ENCODE measurements at regions not wholly inside any gene's neighbourhood (a gene's known extent, or its start where the extent isn't known, plus 50 kb on each side); places are given as distances from the start of the nearest gene placed in this dataset.

DNA sequence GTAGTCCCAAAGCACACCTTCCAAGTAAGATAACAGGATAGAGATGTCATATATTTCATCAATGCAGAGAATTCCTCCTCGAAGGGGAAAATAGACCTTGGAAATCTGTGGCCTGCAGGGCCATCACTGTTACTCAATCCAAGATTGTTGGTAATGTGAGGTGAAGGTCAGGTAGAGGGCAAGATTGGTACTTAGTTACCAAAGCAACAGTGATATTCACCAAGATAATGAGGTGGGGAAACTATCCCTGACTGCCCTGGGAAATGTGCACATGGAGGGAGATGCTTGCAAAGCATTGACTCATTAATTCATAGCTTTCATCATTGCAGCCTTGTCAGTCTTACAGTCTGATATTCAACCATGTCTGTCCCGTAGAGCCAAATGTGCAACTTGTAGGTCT, 234.1 kb upstream of the MON1B start:
- Histone ChIP-seq H3K27ac (no peak overlapping the region), H3K4me3 (no peak overlapping the region)

GRCh38 chr16:76959166-76959565, 231.8 kb upstream of the MON1B start:
- Histone ChIP-seq H3K27ac (no peak overlapping the region), H3K4me3 (no peak overlapping the region)

- H3K4me3 ChIP-seq = no peak overlapping the region
- H3K27ac ChIP-seq = no peak overlapping the region
Observed at GRCh38 chr16:76963614-76964315, 227.2 kb upstream of the MON1B start.

GRCh38 chr16:76964464-76965154, 226.4 kb upstream of the MON1B start:
- no peak overlapping the region for H3K27ac ChIP-seq

DNA sequence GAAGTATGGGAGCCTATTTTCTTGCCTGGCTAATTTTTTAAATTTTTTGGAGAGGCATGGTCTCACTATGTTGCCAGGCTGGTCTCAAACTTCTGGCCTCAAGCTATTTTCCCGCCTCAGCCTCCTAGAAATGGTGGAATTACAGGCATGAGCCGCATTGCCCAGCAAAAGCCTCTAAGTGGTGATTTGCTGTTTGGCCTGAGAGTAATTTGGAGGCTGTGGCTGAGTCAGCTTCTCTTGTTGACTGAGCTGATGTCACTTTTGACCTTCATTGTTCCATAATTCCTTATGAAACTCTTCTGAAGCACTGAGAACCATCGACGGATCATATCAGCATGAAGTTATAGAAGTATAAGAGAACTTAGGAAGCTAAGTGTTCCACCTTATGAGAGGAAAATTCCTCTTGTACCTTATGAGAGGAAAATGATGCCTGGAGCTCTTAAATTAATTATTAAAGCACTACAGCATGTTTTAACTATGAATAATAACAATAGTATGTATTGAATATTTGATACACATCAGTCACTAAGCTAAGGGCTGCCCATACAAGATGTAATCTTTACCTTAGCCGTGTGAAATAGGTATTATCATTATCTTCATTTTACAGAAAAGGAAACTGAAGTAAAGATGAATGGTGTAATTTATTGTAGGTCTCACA, 220.8 kb upstream of the MON1B start:
- Histone ChIP-seq H3K27ac (no peak overlapping the region), H3K4me3 (no peak overlapping the region)

More at GRCh38 chr16:76964464-76965154, 226.4 kb upstream of the MON1B start:
- no peak overlapping the region for H3K4me3 ChIP-seq

DNA sequence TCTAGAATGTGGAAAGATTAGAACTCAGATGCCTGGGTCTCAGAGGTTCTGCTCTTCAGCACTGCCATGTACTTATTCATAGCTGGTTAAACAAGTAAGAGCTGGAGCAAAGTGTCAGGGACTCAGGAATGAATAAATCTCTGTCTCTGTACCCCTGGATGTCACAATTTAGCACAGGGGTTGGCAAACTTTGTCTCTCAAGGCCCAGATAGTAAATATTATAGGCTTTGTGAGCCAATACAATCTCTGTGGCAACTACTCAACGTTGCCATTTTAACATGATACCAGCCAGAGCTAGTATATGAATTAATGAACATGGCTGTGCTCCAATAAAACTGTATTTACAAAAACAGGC, 220.3 kb upstream of the MON1B start:
- Histone ChIP-seq H3K4me3 (no peak overlapping the region), H3K27ac (no peak overlapping the region)

- Histone ChIP-seq H3K4me3 (no peak overlapping the region), H3K27ac (no peak overlapping the region)
Observed at GRCh38 chr16:76976101-76976500, 214.9 kb upstream of the MON1B start.

- Histone ChIP-seq H3K27ac (no peak overlapping the region), H3K4me3 (no peak overlapping the region)
Observed at GRCh38 chr16:76976756-76977155, 214.2 kb upstream of the MON1B start.

GRCh38 chr16:76984196-76984595, 206.8 kb upstream of the MON1B start:
- Histone ChIP-seq H3K27ac (no peak overlapping the region), H3K4me3 (no peak overlapping the region)

DNA sequence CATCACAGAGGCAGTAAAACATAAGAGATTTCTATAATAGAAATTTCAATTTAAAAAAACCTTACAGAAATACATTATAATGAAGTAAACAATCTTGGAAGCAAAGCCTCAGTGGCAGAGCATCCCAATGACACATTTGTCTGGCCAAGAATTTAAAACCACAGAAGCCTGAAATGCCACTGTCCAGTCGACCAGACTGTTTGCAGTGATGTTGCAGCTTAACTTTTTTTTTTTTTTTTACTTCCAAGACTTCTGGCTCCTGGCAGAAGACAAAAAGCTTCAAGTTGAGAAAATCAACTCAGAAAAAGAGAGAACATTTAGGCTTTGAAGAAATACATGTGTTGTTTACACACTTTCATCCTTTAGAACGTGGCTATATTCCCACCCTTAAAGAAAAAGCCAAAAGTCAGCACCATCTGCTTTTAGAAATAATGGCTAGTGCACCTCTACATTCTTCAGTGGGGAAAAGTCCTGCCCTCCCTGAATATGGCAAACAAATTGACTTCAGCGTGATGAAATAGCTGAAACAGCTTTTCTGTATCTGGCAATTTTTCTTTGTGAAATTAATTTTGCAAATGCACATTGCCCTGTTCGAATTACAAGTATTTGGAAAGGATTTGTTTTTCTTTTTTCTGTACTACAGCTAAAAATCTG, 205.5 kb upstream of the MON1B start:
- Histone ChIP-seq H3K4me3 (no peak overlapping the region), H3K27ac (no peak overlapping the region)

GRCh38 chr16:76988526-76988925, 202.5 kb upstream of the MON1B start:
- Histone ChIP-seq H3K4me3 (no peak overlapping the region), H3K27ac (no peak overlapping the region)

DNA sequence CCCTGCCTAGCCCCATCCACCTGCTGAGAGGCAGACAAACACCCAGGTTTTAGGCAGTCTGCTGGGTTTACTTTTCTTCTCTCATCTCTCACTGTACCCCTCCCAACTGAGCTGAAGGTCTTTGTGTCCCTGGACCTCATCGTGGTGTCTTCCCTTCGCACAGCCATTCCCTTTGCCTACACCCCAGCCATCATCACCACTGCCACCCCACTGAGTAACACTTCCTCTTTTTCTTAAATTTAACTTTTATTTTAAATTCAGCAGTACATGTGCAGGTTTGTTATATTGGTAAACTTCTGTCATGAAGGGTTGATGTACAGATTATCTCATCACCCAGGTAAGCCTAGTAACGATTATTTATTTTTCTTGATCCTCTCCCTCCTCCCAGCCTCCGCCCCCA, 188.3 kb upstream of the MON1B start:
- Histone ChIP-seq H3K4me3 (no peak overlapping the region), H3K27ac (no peak overlapping the region)

GRCh38 chr16:77009453-77009852, 181.5 kb upstream of the MON1B start:
- no peak overlapping the region for H3K27ac ChIP-seq
- no peak overlapping the region for H3K4me3 ChIP-seq

GRCh38 chr16:77014441-77014840, 176.5 kb upstream of the MON1B start:
- H3K27ac ChIP-seq = no peak overlapping the region
- no peak overlapping the region for H3K4me3 ChIP-seq

DNA sequence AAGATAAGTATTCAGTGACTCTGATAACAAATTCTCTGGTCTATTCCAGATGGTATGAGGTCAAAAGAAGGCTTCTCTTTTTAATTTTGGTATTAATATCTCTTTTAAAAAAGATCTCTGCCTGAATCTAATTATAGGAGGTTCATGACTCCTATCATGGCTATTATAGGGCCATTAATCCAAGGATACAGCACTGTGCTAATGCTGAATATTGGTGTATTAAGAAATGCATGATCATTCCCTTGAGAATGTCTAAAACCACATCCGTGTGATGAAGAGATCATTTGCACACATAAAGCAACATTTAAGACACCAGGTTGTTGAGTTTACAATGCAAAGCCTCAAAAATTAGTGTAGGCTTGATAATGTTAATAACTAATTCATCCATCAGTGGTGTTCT, 160.4 kb upstream of the MON1B start:
- H3K4me3 ChIP-seq = no peak overlapping the region
- no peak overlapping the region for H3K27ac ChIP-seq

DNA sequence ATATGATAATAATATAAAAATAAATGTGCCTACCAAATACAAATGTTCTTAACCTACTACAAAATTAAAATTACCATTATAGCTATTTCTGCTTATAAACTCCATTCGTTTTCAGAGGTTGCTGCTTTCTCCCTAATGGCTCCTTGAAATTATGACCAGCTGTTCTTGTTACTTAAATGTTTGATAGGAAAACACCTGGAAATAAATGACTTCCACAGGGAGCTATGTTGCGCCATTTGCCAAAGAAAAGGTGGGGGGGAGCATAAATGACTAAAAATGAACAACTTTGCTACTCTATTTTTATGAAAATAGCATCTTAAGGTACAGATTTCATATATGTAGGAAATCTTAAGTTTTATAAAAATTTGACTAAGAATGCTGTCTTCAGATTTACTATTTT, 157.5 kb upstream of the MON1B start:
- no peak overlapping the region for H3K4me3 ChIP-seq
- H3K27ac ChIP-seq = no peak overlapping the region

DNA sequence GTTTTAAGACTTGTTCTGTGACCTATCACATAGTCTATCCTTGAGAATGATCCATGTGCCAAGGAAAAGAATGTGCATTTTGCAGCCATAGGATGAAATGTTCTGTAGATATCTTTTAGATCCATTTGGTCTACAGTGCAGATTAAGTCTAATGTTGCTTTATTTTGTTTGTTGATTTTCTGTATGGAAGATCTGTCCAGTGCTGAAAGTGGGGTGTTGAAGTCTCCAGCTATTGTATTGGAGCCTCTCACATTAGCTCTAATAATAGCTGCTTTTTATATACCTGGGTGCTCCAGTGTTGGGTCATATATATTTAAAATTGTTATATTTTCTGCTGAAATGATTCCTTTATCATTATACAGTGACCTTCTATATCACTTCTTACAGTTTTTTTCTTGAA, 155.6 kb upstream of the MON1B start:
- H3K27ac ChIP-seq = no peak overlapping the region
- no peak overlapping the region for H3K4me3 ChIP-seq

DNA sequence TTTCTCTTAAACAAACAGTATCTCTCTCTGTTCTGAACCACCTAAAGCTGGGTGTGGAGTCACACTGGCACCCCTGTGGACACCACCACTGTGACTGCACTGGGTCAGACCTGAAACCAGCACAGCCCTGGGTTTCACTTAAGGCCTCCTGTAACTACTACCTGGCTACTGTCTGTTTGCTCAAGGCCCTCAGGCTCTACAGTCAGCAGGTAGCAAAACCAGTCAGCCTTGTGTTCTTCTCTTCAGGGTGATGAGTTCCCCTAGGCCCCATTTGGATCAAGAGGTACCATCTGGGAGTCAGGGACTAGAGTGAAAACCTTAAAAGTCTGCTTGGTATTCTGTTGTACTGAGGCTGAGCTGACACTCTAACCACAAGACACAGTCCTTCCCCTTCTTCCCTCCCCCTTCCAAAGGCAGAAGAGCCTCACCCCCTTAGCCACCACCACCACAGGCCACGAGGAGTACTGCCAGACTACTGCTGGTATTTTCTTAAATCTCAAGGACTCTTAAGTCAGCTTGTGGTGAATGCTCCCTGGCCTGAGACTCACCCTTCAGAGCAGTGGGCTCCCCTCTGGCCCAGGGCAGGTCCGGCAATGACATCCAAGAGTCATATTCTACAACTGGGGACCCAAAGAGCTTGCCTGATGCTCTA, 153.2 kb upstream of the MON1B start:
- no peak overlapping the region for H3K27ac ChIP-seq
- H3K4me3 ChIP-seq = no peak overlapping the region

- no peak overlapping the region for H3K27ac ChIP-seq
Observed at GRCh38 chr16:77041468-77041867, 149.5 kb upstream of the MON1B start.

GRCh38 chr16:77043076-77043475, 147.9 kb upstream of the MON1B start:
- no peak overlapping the region for H3K27ac ChIP-seq
- H3K4me3 ChIP-seq = no peak overlapping the region

More at GRCh38 chr16:77041468-77041867, 149.5 kb upstream of the MON1B start:
- H3K4me3 ChIP-seq = no peak overlapping the region

Measured in skin epidermis (tissue), 12 donors.